Heart left ventricle (tissue), 13 donors: ENCODE measurements at regions not wholly inside any gene's neighbourhood (a gene's known extent, or its start where the extent isn't known, plus 50 kb on each side); places are given as distances from the start of the nearest gene placed in this dataset.
"Not testable (repeated sequence)": the region's sequence is repeated elsewhere in the genome, so short reads cannot be mapped to it uniquely, and the experiment has no call there.

Source experiments
- POLR2A ChIP-seq, 2 donors: fragments of 450-650 bp; IDR thresholded peaks; one replicate each; pipeline ENCODE4 v1.6.1; 2017; ENCODE audit warnings: antibody characterized with exemption in 2 of 2, mild to moderate bottlenecking in 2 of 2, moderate library complexity in 2 of 2
- TF ChIP-seq, protein P1 (sequence below), 12 donors: fragments of 200-600 bp; sonication (generic) in 4 of 12; IDR thresholded peaks; one replicate each; pipeline versions ENCODE4 v1.5.0 to v1.8.0; 2018 to 2022; ENCODE audit warnings: antibody characterized with exemption in 12 of 12, mild to moderate bottlenecking in 5 of 12
- donor health status: ischemic (EF 13 %, LVEDD 7.1; RV severe dilation, severe dysfunction).
- donor health status: DM: no; HTN: yes; CAD: no.
- donor health status: DM: no; HTN: no; CAD: no.
- donor health status: ischemic (EF 25% LVEDD 6.9; RV normal size, moderate dysfunction).
- donor health status: ischemic (EF 25% LVEDD 5.7; RV mildly dilated, moderate dysfunction).
- donor health status: ischemic (EF 35%, LVEDD 5.7; RV mildly dilated, moderate dysfunction).
- donor health status: nonischemic (EF 11% LVEDD 7.7; RV severe dilation, severe dysfunction).
- donor health status: DM: yes; HTN: yes; CAD: no.
- donor health status: PGD.
- donor health status: ischemic (EF 29% LVEDD 5.4; RV normal size, mild dysfunction).
- donor health status: nonischemic (EF 23%, LVEDD 6.1; RV moderate dilation, normal function).

DNA sequence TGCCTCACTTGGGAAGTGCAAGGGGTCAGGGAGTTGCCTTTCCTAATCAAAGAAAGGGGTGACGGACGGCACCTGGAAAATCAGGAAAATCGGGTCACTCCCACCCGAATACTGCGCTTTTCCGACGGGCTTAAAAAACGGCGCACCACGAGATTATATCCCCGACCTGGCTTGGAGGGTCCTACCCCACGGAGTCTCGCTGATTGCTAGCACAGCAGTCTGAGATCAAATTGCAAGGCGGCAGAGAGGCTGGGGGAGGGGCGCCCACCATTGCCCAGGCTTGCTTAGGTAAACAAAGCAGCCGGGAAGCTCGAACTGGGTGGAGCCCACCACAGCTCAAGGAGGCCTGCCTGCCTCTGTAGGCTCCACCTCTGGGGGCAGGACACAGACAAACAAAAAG is 489.5 kb downstream of the PLPP3 start:
- TF ChIP-seq, protein P1, sequence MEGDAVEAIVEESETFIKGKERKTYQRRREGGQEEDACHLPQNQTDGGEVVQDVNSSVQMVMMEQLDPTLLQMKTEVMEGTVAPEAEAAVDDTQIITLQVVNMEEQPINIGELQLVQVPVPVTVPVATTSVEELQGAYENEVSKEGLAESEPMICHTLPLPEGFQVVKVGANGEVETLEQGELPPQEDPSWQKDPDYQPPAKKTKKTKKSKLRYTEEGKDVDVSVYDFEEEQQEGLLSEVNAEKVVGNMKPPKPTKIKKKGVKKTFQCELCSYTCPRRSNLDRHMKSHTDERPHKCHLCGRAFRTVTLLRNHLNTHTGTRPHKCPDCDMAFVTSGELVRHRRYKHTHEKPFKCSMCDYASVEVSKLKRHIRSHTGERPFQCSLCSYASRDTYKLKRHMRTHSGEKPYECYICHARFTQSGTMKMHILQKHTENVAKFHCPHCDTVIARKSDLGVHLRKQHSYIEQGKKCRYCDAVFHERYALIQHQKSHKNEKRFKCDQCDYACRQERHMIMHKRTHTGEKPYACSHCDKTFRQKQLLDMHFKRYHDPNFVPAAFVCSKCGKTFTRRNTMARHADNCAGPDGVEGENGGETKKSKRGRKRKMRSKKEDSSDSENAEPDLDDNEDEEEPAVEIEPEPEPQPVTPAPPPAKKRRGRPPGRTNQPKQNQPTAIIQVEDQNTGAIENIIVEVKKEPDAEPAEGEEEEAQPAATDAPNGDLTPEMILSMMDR (IDR thresholded peaks at IDR 0.05): not testable (repeated sequence)
- not testable (repeated sequence) for TF ChIP-seq POLR2A (IDR thresholded peaks at IDR 0.05)
